Esophagus (tissue), 2 donors: ENCODE measurements at regions not wholly inside any gene's neighbourhood (a gene's known extent, or its start where the extent isn't known, plus 50 kb on each side); places are given as distances from the start of the nearest gene placed in this dataset.

Experiments used
- H3K27ac ChIP-seq, 2 donors: one replicate each; pipeline ENCODE4 v1.5.1; 2013; ENCODE audit warnings: low read depth in 2 of 2, mild to moderate bottlenecking in 2 of 2, inconsistent platforms in 1 of 2, low read length in 1 of 2, moderate library complexity in 1 of 2
- H3K27me3 ChIP-seq, 2 donors: one replicate each; pipeline ENCODE4 v1.6.1; 2013; ENCODE audit warnings: low read length in 2 of 2, control low read depth in 1 of 2, mild to moderate bottlenecking in 1 of 2; ENCODE audit not compliant: insufficient read depth in 2 of 2, control insufficient read depth in 1 of 2
- H3K36me3 ChIP-seq, 2 donors: one replicate each; pipeline ENCODE4 v1.6.1; 2013; ENCODE audit warnings: low read length in 1 of 2; ENCODE audit not compliant: control insufficient read depth in 2 of 2, insufficient read depth in 2 of 2
- H3K4me1 ChIP-seq, 2 donors: one replicate each; pipeline ENCODE4 v1.6.1; 2013; ENCODE audit warnings: low read length in 1 of 2; ENCODE audit not compliant: control insufficient read depth in 2 of 2, insufficient read depth in 2 of 2
- H3K4me3 ChIP-seq, 2 donors: one replicate each; pipeline ENCODE4 v1.5.1; 2013; ENCODE audit warnings: low read length in 2 of 2, mild to moderate bottlenecking in 2 of 2, low read depth in 1 of 2, moderate library complexity in 1 of 2
- H3K9me3 ChIP-seq, 2 donors: one replicate each; pipeline ENCODE4 v1.6.1; 2013; ENCODE audit warnings: mild to moderate bottlenecking in 2 of 2, low read depth in 1 of 2, low read length in 1 of 2, moderate library complexity in 1 of 2; ENCODE audit not compliant: control insufficient read depth in 2 of 2, insufficient read depth in 1 of 2
- WGBS, 2 donors: extraction: QIAGEN DNeasy Blood & Tissue Kit; methylation state at CpG; one replicate each; pipeline ENCODE4 v1.1.7; 2013; 5-methylcytosine and 5-hydroxymethylcytosine counted together
- donor health status: healthy with polysubstance abuse.
- donor health status: Bipolar disorder and iron deficiency.

DNA sequence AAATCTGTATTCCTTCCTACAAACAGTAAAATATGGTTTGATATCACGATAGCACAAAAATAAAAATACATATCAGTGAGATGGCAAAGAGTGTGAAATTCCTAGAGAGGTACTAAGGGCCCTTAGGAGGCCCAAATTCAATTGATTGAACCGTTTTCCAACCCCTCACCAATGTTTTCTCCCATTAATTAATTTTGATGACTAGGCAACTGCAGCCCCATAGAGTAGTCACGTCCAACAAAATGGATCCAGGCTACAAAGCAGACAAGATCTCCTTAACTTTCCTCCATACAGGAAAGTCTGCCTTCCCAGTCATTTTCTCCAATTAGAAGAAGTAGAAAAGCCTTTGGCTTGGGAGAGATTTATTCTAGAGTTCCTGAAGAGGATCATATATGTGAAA, 193.9 kb downstream of the PLOD2 start:
- no peaks in the 10 kb centered on the region for H3K9me3 ChIP-seq
- H3K27me3 ChIP-seq = no peaks in the 10 kb centered on the region
- no peak overlapping the region for H3K4me3 ChIP-seq
- 77 to 83% methylated on average over 3 of the region's 3 CpGs for WGBS, 2 donors
- H3K27ac ChIP-seq = no peak overlapping the region
- H3K36me3 ChIP-seq = no peaks in the 10 kb centered on the region
- H3K4me1 ChIP-seq = no peaks in the 10 kb centered on the region

DNA sequence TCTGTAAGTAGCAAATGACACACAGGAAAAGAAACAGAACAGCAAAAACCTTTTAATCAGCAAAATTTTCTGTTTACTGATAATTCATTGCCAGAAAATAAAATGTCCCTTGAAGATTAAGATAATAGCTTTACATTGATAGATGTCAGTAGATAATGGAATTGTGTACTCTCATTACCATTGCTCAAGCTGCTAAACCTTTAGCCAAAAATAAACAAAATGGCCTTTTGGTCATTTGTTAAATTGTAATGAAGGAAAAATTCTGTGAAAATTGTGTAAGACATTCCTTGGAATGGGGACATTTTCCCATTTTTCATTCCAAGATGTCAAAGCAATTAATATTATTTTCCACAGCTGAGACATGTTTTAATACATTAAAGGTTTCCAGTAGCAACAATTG, 189.8 kb downstream of the PLOD2 start:
- Histone ChIP-seq H3K4me3 (no peak overlapping the region), H3K36me3 (no peaks in the 10 kb centered on the region), H3K4me1 (no peaks in the 10 kb centered on the region), H3K27ac (no peak overlapping the region), H3K9me3 (no peaks in the 10 kb centered on the region), H3K27me3 (no peaks in the 10 kb centered on the region)

DNA sequence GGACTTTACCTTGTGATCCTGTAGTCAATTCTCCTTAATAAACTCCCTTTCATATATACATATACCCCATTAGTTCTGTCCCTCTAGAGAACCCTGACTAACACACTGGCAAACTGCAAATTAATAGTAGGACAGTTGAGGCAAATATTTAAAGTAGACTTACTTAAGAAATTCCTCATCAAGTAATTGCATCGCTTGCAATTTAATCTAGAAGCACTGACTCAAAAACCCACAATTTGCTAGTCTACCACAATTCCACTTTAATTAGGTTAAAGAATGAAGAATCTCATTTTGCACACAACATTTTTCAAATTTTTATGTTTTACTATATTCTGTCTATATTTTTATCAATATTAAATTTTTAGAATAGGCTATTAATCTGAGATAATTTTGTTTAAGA, 188.1 kb downstream of the PLOD2 start:
- H3K36me3 ChIP-seq = no peaks in the 10 kb centered on the region
- H3K4me1 ChIP-seq = no peaks in the 10 kb centered on the region
- no peak overlapping the region for H3K4me3 ChIP-seq
- H3K27ac ChIP-seq = no peak overlapping the region
- no peaks in the 10 kb centered on the region for H3K9me3 ChIP-seq
- WGBS, 2 donors = 91 to 96% methylated on average over 1 of the region's 1 CpG
- no peaks in the 10 kb centered on the region for H3K27me3 ChIP-seq

DNA sequence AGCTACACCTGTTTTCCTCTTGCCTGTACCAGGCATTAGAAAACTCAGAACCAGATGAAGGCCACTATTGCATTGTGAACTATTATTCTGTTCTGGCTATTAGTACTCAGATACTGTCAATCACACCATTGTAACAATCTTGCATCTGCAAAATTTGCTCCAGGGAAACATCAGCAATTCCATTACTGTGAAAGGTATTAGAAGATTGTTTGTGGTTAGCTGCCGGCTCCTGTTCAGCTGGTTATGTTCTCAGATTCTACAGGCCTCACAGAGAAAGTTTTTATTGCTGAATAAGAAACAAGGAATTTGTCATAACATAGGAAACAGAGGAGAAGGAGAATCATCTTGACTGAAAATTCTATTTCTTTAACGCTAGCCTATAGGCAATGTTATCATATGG, 179.9 kb downstream of the PLOD2 start:
- Histone ChIP-seq H3K27ac (no peak overlapping the region), H3K4me3 (no peak overlapping the region), H3K9me3 (peaks cover 0 to 4% of the 10 kb centered on the region in 2 donors), H3K27me3 (no peaks in the 10 kb centered on the region), H3K4me1 (no peaks in the 10 kb centered on the region), H3K36me3 (no peaks in the 10 kb centered on the region)
- WGBS, 2 donors = 65 to 78% methylated on average over 2 of the region's 2 CpGs

DNA sequence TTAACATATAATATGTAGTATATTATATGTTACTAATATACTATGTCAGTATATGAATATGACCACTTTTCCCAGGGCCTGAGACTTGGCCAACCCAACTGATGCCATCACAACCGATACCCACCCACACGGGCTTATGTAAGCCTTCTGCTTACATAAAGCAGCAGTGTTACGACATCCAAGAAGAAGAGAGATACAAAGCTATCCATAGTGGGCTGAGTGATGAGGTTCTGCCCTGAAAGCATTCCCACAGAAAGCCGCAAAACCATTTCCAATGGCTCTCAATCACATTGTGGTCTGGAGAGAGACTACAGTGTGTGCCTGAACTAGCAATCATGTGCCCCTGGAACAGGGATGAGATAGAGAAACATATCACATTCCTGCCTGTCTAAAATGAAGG, 177.9 kb downstream of the PLOD2 start:
- no peak overlapping the region for H3K4me3 ChIP-seq
- 87 to 95% methylated on average over 4 of the region's 4 CpGs for WGBS, 2 donors
- no peaks in the 10 kb centered on the region for H3K4me1 ChIP-seq
- H3K36me3 ChIP-seq = no peaks in the 10 kb centered on the region
- no peak overlapping the region for H3K27ac ChIP-seq
- no peaks in the 10 kb centered on the region for H3K27me3 ChIP-seq
- peaks cover 0 to 4% of the 10 kb centered on the region in 2 donors for H3K9me3 ChIP-seq
